ENCODE measurements at regions not wholly inside any gene's neighbourhood (a gene's known extent, or its start where the extent isn't known, plus 50 kb on each side); places are given as distances from the start of the nearest gene placed in this dataset.

- TF ChIP-seq CBFB (CRISPR knock-in tag; IDR thresholded peaks at IDR 0.05) (no peak), ARID1B (IDR thresholded peaks at IDR 0.05) (peak; percentile 99), EP300 (IDR thresholded peaks at IDR 0.05; ENCODE audit: low read length) (peak; percentile 100), SRF (CRISPR knock-in tag; IDR thresholded peaks at IDR 0.05) (no peak), SUPT5H (IDR thresholded peaks at IDR 0.05) (no peak), ZNF592 (IDR thresholded peaks at IDR 0.05) (no peak), KLF16 (IDR thresholded peaks at IDR 0.05) (peak; percentile 97), RUNX1 (IDR thresholded peaks at IDR 0.05; ENCODE audit: low read depth) (no peak; the same call in 1 of the 2 replicates), CBFA2T3 (IDR thresholded peaks at IDR 0.05) (peak; percentile 99), POLR2A (conservative IDR thresholded peaks at IDR 0.05) (no peak), ZKSCAN1 (IDR thresholded peaks at IDR 0.05; ENCODE audit: low read depth, low read length) (no peak), ZNF121 (CRISPR knock-in tag; conservative IDR thresholded peaks at IDR 0.05) (no peak), RBFOX2 (IDR thresholded peaks at IDR 0.05; ENCODE audit: low read depth, low read length) (no peak), BRD9 (IDR thresholded peaks at IDR 0.05; ENCODE audit: low read depth, partially characterized antibody) (peak; percentile 83), SMARCC2 (IDR thresholded peaks at IDR 0.05; ENCODE audit: low read depth) (peak; percentile 98), ZNF589 (CRISPR knock-in tag; IDR thresholded peaks at IDR 0.05; ENCODE audit: low read depth) (peak; percentile 87), ZNF586 (CRISPR knock-in tag; conservative IDR thresholded peaks at IDR 0.05) (no peak), ZNF507 (tag; conservative IDR thresholded peaks at IDR 0.05) (no peak), TEAD1 (CRISPR knock-in tag; IDR thresholded peaks at IDR 0.05) (peak in 1 of 2 experiments; percentile 79; a peak in 2 of 4 replicates), MCM2 (IDR thresholded peaks at IDR 0.05; ENCODE audit: low read depth) (no peak), KLF10 (CRISPR knock-in tag; IDR thresholded peaks at IDR 0.05) (no peak), DMBX1 (CRISPR knock-in tag; IDR thresholded peaks at IDR 0.05; ENCODE audit: borderline replicate concordance) (peak; percentile 83), EP400 (IDR thresholded peaks at IDR 0.05) (peak; percentile 55; the same call in 1 of the 2 replicates), NR1H2 (CRISPR knock-in tag; IDR thresholded peaks at IDR 0.05) (no peak), NONO (IDR thresholded peaks at IDR 0.05; ENCODE audit: low read depth in 2 of 2, low read length in 1 of 2) (peak in 1 of 2 experiments; percentile 79; a peak in 1 of 4 replicates), ETS2 (tag; IDR thresholded peaks at IDR 0.05; ENCODE audit: borderline replicate concordance, poor library complexity, severe bottlenecking) (no peak), ZNF316 (IDR thresholded peaks at IDR 0.05) (no peak), RBM39 (optimal IDR thresholded peaks at IDR 0.05; ENCODE audit: low read depth, low read length) (no peak), POLR2H (tag; IDR thresholded peaks at IDR 0.05; ENCODE audit: low read depth) (no peak), SMAD4 (CRISPR knock-in tag; conservative IDR thresholded peaks at IDR 0.05) (peak; percentile 90)
Observed at GRCh38 chr9:73024601-73025034, 71.8 kb upstream of the ALDH1A1 start (continued).
